Stimulated activated naive CD4-positive, alpha-beta T cell (primary cell): ENCODE measurements at regions not wholly inside any gene's neighbourhood (a gene's known extent, or its start where the extent isn't known, plus 50 kb on each side); places are given as distances from the start of the nearest gene placed in this dataset.

ENCODE experiments used
- DNase-seq, 6 experiments: peaks; one replicate each; lab custom pipeline; 2025; lab: John Stamatoyannopoulos, UW

- no peak for DNase-seq
These were observed 1386.8 kb downstream of the BRD1 start for GRCh38 chr22:48440673-48441552.

- no peak for DNase-seq
These were observed 1387.5 kb downstream of the BRD1 start for GRCh38 chr22:48440176-48440575.

GRCh38 chr22:48439560-48440135 is 1388.0 kb downstream of the BRD1 start:
- DNase-seq = no peak

DNA sequence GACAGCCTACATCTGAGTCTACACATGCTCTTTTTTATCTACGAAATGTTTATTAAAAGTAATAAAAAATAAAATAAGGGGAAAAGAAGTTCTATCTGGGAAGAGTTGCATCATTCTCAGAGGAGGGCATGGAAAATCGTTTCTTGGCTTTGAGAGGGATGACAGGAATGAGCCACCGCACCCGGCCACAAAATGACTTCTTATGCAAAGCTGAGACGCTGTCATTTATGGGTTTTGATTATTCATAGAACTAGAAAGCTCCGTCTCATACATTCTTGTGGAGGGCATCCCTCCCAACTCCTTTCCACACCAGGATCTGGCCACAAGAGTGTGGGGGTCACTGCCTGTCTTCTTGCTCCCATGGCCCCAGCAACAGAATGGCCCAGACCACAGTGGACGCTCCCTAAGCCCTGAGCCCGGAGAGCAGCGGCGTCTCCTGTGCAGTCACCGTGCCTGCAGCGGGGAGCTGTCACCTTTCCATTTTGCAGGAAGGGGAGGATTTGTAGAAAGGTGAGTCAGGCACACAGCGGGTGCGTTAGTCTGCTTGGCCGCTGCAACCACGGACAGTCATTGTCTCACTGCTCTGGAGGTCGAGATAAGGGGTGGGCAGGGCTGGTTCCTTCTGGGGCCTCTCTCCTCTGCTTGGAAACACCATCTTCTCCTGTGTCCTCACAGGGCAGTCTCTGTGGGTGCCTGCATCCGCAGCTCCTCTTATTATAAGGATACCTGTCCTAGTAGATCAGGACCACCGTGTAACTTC is 1388.7 kb downstream of the BRD1 start:
- DNase-seq = no peak

DNA sequence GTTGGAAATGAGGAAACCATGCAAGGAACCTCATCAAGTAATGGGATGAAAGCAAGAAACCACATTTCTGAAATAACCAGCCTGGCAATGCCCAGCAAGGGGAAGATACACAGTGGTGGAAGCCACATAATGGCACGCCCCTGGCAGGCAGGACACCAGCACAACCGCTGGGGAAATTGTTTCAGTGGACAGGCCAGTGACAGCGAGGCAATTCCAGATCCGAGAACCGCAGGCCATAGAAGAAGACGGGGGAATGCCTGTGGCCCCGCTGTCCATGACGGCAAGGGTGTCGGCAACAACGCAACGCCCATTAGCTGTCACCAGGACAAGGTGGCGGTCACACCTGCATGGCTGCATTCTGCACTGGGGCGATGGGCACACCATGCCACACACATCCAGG is 1389.6 kb downstream of the BRD1 start:
- no peak for DNase-seq

DNA sequence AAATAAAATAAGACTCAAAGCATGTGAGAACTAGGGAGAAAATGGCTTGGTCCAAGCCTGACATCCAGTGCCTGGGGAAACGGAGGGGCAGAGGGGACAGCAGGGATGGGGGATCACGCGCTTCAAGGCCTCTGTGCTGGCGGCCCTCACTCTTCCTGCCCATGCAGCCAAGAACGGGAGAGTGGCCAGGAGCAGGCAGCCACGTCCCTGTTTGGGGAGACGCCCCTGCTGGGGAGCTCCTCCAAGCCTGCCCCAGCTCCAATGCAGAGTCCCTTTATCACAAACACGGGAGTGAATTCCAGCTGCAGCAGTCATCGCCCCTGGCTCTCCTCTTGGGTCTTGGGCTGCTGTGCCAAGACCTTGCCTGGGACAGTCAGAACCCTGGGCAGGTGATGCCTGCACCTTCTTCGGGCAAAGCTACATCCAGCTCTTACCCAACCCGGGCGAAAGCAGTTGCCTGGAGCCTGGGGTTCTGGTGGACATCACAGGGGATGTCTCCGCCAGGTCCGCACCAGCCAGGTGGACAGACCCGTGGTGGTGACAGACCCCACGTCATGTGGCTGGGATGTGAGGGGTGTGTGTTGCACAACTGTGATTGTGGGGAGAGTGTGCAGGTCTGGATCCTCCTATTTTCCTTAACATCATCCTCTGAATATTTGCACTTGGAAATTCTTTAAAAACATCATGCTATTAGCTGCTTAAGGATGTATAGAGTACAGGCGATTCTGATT is 1391.3 kb downstream of the BRD1 start:
- no peak for DNase-seq

- no peak for DNase-seq
These were observed 1392.8 kb downstream of the BRD1 start for GRCh38 chr22:48434868-48435250.

GRCh38 chr22:48434156-48434867 is 1393.4 kb downstream of the BRD1 start:
- no peak for DNase-seq

- DNase-seq = no peak
These were observed 1394.0 kb downstream of the BRD1 start for GRCh38 chr22:48433647-48434046.

GRCh38 chr22:48432781-48433518 is 1394.7 kb downstream of the BRD1 start:
- no peak for DNase-seq

GRCh38 chr22:48431536-48432315 is 1395.9 kb downstream of the BRD1 start:
- no peak for DNase-seq

- no peak for DNase-seq
These were observed 1396.7 kb downstream of the BRD1 start for GRCh38 chr22:48431014-48431413.

- DNase-seq = no peak
These were observed 1398.1 kb downstream of the BRD1 start for GRCh38 chr22:48429446-48430020.

DNA sequence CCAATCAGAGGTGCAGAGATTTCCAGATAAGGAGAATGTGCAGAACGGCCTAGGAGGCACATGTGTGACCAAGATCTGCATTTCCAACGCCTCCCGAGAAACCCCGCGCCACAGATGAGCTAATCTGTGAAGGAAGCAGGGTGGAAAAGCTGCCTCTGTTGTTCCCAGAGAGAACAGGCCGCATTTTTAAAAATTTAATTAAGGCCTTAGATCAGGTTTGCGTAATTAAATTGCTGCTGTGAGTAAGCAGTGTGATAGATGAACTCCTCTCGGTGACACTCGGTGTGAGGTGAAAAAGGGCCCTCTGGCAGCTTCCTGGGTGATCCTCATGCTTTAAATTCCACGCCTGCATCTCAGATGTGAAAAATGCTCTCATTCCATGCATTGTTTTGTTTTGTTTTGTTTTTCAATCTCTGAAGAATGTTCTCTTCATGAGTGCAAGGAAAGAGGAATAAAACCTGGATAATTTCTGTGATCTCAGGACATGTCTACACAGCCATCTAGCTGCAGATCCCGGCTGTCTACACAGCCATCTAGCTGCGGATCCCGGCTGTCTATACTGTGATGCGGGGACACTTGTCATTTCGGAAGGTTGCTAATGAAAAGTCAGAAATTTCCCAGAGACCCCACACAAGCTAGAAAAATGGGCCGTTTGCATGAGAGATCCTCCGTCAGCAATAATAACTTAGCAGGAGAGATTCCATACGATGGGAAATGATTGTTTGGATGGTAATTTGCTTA is 1398.9 kb downstream of the BRD1 start:
- no peak for DNase-seq

GRCh38 chr22:48427731-48428211 is 1399.9 kb downstream of the BRD1 start:
- no peak for DNase-seq

DNA sequence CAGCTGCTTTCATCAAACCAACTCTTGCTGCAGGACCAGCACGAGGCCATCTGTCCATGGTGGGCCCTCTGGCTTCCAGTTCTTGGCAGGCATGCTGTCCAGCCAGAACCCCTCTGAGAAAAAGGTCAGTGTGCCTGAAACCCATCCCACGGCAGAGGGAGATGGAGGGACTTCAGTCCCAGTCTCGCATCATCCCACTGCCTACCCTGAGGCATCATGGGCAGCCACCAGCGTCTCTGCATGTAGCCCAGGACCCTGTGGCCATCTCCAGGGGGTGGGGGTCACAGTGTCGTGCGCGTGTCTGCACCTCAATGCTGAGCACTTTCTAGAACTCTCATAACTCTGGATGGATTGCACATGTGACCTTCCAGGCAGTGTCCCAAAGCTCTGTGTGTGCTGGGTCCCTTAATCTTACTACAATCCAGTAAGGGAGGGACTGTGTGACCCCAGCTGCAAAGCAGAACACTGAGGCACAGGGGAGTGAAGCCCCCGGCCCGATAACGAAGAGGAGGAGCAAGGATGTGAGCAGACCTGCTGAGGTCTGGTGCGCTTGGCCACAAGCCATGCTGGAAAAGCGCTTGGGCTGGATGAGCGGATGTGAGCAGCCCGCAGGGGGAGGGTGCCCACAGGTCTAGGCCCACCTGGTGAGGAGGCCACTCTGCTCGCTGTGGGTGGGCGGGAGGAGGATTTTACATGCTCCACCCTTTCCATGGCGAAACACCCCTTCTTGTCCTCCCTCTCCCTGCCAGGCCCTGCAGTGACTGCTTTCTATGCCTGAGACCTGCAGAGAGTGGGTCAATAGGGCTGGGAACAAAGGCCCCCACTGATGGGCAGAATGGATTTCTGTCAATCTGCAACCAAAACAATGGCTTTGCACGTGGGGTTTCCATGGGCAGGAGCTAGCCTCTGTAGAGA is 1401.0 kb downstream of the BRD1 start:
- DNase-seq = no peak

DNA sequence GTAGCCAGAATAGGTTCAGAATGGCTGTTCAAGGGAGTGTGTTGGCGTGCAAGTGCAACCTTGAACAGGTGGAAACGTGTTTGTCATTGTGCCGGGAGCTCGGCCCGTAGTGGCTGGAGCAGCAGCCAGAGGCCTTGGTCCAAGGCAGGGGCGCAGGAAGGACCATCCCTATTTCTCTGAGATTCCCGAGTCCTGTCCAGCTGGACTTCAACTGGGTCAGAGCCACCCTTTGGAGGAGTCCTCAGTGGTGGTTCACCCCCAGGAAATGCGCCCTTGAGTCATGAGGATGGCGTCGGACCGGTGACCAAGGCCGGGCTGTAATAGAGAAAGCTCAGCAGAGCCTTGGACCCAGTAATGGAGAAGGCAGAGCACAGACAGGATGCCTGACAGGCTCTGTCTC is 1402.0 kb downstream of the BRD1 start:
- no peak for DNase-seq

GRCh38 chr22:48425091-48425506 is 1402.6 kb downstream of the BRD1 start:
- DNase-seq = no peak
